CD14-positive monocyte (primary cell): ENCODE measurements at regions not wholly inside any gene's neighbourhood (a gene's known extent, or its start where the extent isn't known, plus 50 kb on each side); places are given as distances from the start of the nearest gene placed in this dataset.

ENCODE experiments used
- DNase-seq, 3 donors: peaks; one replicate each; pipeline ENCODE4 v3.0.0-alpha.2; 2011 to 2022
- H2AFZ ChIP-seq: 2 replicates; pipeline ENCODE4 v1.6.0; 2012; ENCODE audit warnings: mild to moderate bottlenecking, low read depth, low read length, inconsistent platforms; ENCODE audit not compliant: insufficient read depth, poor library complexity, severe bottlenecking
- H3K27ac ChIP-seq, 2 donors: 1 replicate in 1 of 2; 2 replicates in 1 of 2; pipeline ENCODE4 v1.5.1; 2012 to 2013; ENCODE audit warnings: low read length in 2 of 2, control low read depth in 1 of 2, inconsistent platforms in 1 of 2, low read depth in 1 of 2, mild to moderate bottlenecking in 1 of 2
- H3K27me3 ChIP-seq, 2 donors: one replicate each; pipeline versions ENCODE4 v1.6.0 to v1.6.1; 2011 to 2013; ENCODE audit warnings: low read length in 2 of 2; ENCODE audit not compliant: control insufficient read depth in 2 of 2, insufficient read depth in 2 of 2
- H3K36me3 ChIP-seq, 2 donors: replicated peaks in 1 of 2; 1 replicate in 1 of 2; 2 replicates in 1 of 2; pipeline versions ENCODE4 v1.5.1 to v1.6.1; 2012 to 2013; ENCODE audit warnings: low read length in 2 of 2, control low read depth in 1 of 2, inconsistent platforms in 1 of 2, mild to moderate bottlenecking in 1 of 2; ENCODE audit not compliant: insufficient read depth in 2 of 2, control insufficient read depth in 1 of 2
- H3K4me1 ChIP-seq, 2 donors: 1 replicate in 1 of 2; 2 replicates in 1 of 2; pipeline versions ENCODE4 v1.5.1 to v1.6.1; 2012 to 2013; ENCODE audit warnings: low read length in 2 of 2, control low read depth in 1 of 2, inconsistent platforms in 1 of 2, mild to moderate bottlenecking in 1 of 2, moderate library complexity in 1 of 2; ENCODE audit not compliant: insufficient read depth in 2 of 2, control insufficient read depth in 1 of 2
- H3K4me2 ChIP-seq: replicated peaks from 2 replicates; pipeline ENCODE3; 2012; ENCODE audit warnings: low read length, moderate library complexity, mild to moderate bottlenecking; ENCODE audit not compliant: poor library complexity, severe bottlenecking; ENCODE audit errors: extremely low read depth
- H3K4me3 ChIP-seq, 3 experiments: fragments of 200-600 bp in 1 of 3; sonication (generic) in 1 of 3; replicated peaks in 1 of 3; 1 replicate in 2 of 3; 2 replicates in 1 of 3; pipeline ENCODE4 v1.5.1; 2011 to 2013; ENCODE audit warnings: low read length in 3 of 3, mild to moderate bottlenecking in 3 of 3, control low read depth in 2 of 3, low read depth in 2 of 3, inconsistent platforms in 1 of 3, moderate library complexity in 1 of 3
- H3K79me2 ChIP-seq: 2 replicates; pipeline ENCODE4 v1.6.0; 2012; ENCODE audit warnings: mild to moderate bottlenecking, control low read depth, inconsistent platforms, low read length, moderate library complexity; ENCODE audit not compliant: insufficient read depth
- H3K9ac ChIP-seq: 2 replicates; pipeline ENCODE4 v1.6.0; 2017; ENCODE audit warnings: low read length, mild to moderate bottlenecking; ENCODE audit not compliant: insufficient read depth, poor library complexity, severe bottlenecking
- H3K9me3 ChIP-seq, 2 donors: replicated peaks in 1 of 2; 1 replicate in 1 of 2; 2 replicates in 1 of 2; pipeline versions ENCODE4 v1.5.1 to v1.6.1; 2012 to 2013; ENCODE audit warnings: low read length in 2 of 2, control low read depth in 1 of 2; ENCODE audit not compliant: control insufficient read depth in 1 of 2, insufficient read depth in 1 of 2
- H4K20me1 ChIP-seq: 2 replicates; pipeline ENCODE4 v1.6.0; 2012; ENCODE audit warnings: mild to moderate bottlenecking, low read length, control low read depth, moderate library complexity; ENCODE audit not compliant: insufficient read depth
- H3K27ac Mint-ChIP-seq, 7 donors: one replicate each; pipeline ENCODE4 v1.8.0; 2020; ENCODE audit warnings: mild to moderate bottlenecking in 7 of 7, mixed read lengths in 7 of 7, moderate library complexity in 6 of 7, inconsistent platforms in 2 of 7
- H3K27me3 Mint-ChIP-seq, 3 donors: one replicate each; pipeline ENCODE4 v1.8.0; 2021 to 2022; ENCODE audit warnings: low read depth in 3 of 3, mild to moderate bottlenecking in 3 of 3, mixed read lengths in 3 of 3, moderate library complexity in 3 of 3, inconsistent platforms in 1 of 3
- H3K36me3 Mint-ChIP-seq, 2 donors: one replicate each; pipeline ENCODE4 v1.8.0; 2020; ENCODE audit warnings: mixed read lengths in 2 of 2, inconsistent platforms in 1 of 2, mild to moderate bottlenecking in 1 of 2
- H3K4me1 Mint-ChIP-seq: one replicate; pipeline ENCODE4 v1.8.0; 2020; ENCODE audit warnings: mild to moderate bottlenecking, mixed read lengths
- H3K4me3 Mint-ChIP-seq, 2 donors: one replicate each; pipeline ENCODE4 v1.8.0; 2020; ENCODE audit warnings: mild to moderate bottlenecking in 2 of 2, mixed read lengths in 2 of 2, moderate library complexity in 1 of 2
- H3K9me3 Mint-ChIP-seq, 7 donors: one replicate each; pipeline ENCODE4 v1.8.0; 2020 to 2022; ENCODE audit warnings: mixed read lengths in 7 of 7, mild to moderate bottlenecking in 6 of 7, moderate library complexity in 6 of 7, inconsistent platforms in 2 of 7
- CTCF ChIP-seq: fragments of 200-600 bp; IDR thresholded peaks from one replicate; pipeline ENCODE4 v1.8.0; 2022; ENCODE audit warnings: antibody characterized with exemption, mild to moderate bottlenecking
- whole genome bisulfite sequencing: methylation state at CpG from one replicate; pipeline ENCODE4 v1.1.5; 2013; ENCODE audit warnings: missing lambda C conversion rate; ENCODE audit not compliant: insufficient coverage; 5-methylcytosine and 5-hydroxymethylcytosine counted together
- intact Hi-C, 2 donors: fragments of 100-400 bp; cut with micrococcal nuclease; formaldehyde crosslinking; loops; one replicate each; pipeline versions ENCODE4 v1.15.0 to v1.15.1; 2023

- Mint-ChIP-seq H3K4me1 (no peaks in the 10 kb centered on the region), H3K27ac (no peak overlapping the region), H3K27me3 (peaks cover 0 to 7% (median 0%) of the 10 kb centered on the region in 3 donors), H3K4me3 (no peak overlapping the region), H3K9me3 (peaks cover 0 to 2% (median 0%) of the 10 kb centered on the region in 7 donors), H3K36me3 (no peaks in the 10 kb centered on the region)
- intact Hi-C loops = no loop called here
- Histone ChIP-seq H3K27ac (no peak overlapping the region), H3K4me3 (no peak overlapping the region), H3K79me2 (no peaks in the 10 kb centered on the region), H3K4me2 (no peak overlapping the region), H3K27me3 (no peaks in the 10 kb centered on the region), H3K9ac (no peak overlapping the region), H4K20me1 (no peaks in the 10 kb centered on the region), H3K9me3 (no peaks in the 10 kb centered on the region), H3K4me1 (no peaks in the 10 kb centered on the region), H2AFZ (no peak overlapping the region), H3K36me3 (no peaks in the 10 kb centered on the region)
- 89% methylated on average over 6 of the region's 11 CpGs for WGBS
- peak in 1 of 3 donors; percentile 1 for DNase-seq
- TF ChIP-seq CTCF = no peak
Observed at GRCh38 chr5:135238622-135239452, 160.2 kb downstream of the MACROH2A1 start.

- Histone ChIP-seq H4K20me1 (no peaks in the 10 kb centered on the region), H3K4me3 (no peak overlapping the region), H3K9ac (no peak overlapping the region), H3K36me3 (no peaks in the 10 kb centered on the region), H3K4me2 (no peak overlapping the region), H2AFZ (no peak overlapping the region), H3K4me1 (no peaks in the 10 kb centered on the region), H3K9me3 (no peaks in the 10 kb centered on the region), H3K79me2 (no peaks in the 10 kb centered on the region), H3K27me3 (no peaks in the 10 kb centered on the region), H3K27ac (no peak overlapping the region)
- Mint-ChIP-seq H3K36me3 (no peaks in the 10 kb centered on the region), H3K27ac (no peak overlapping the region), H3K4me1 (no peaks in the 10 kb centered on the region), H3K27me3 (peaks cover 0 to 10% (median 3%) of the 10 kb centered on the region in 3 donors), H3K4me3 (no peak overlapping the region), H3K9me3 (peaks cover 0 to 2% (median 0%) of the 10 kb centered on the region in 7 donors)
- intact Hi-C loops = no loop called here
- WGBS = 95% methylated on average over 9 of the region's 9 CpGs
- no peak for DNase-seq
- TF ChIP-seq CTCF = no peak
Observed at GRCh38 chr5:135237748-135238103, 161.3 kb downstream of the MACROH2A1 start.
